H1 (cell line): ENCODE measurements at regions not wholly inside any gene's neighbourhood (a gene's known extent, or its start where the extent isn't known, plus 50 kb on each side); places are given as distances from the start of the nearest gene placed in this dataset.

Experiments used
- CTCF ChIA-PET: fragments of 300-600 bp; sonication (Branson Sonifier 250); formaldehyde crosslinking; loops from one replicate; lab custom pipeline; 2021; ENCODE audit not compliant: partially characterized antibody; lab: Charles Lee
- POLR2A ChIA-PET: fragments of 300-600 bp; sonication (Branson Sonifier 250); formaldehyde crosslinking; loops from one replicate; lab custom pipeline; 2021; ENCODE audit warnings: inconsistent platforms; ENCODE audit not compliant: partially characterized antibody; lab: Charles Lee
- DNase-seq, 2 experiments: peaks; one replicate each; pipeline versions ENCODE4 v3.0.0 to v3.0.0-alpha.2; 2010 to 2022; ENCODE audit warnings: low spot score in 2 of 2, low read depth in 1 of 2, mixed read lengths in 1 of 2
- FAIRE-seq: peaks from 2 replicates; lab custom pipeline; 2011; peaks lifted over from hg19 to GRCh38; lab: Jason Lieb, UNC
- H2AFZ ChIP-seq: 2 replicates; pipeline ENCODE4 v1.8.1; 2012; ENCODE audit warnings: low read length, inconsistent platforms
- H2AK5ac ChIP-seq: 2 replicates; pipeline ENCODE4 v1.6.1; 2013; ENCODE audit warnings: low read depth, low read length
- H2BK120ac ChIP-seq: replicated peaks from 2 replicates; pipeline ENCODE3; 2013; ENCODE audit warnings: low read depth, low read length, inconsistent platforms
- H2BK12ac ChIP-seq: 2 replicates; pipeline ENCODE4 v1.6.1; 2013; ENCODE audit warnings: low read depth, low read length
- H2BK15ac ChIP-seq: 2 replicates; pipeline ENCODE4 v1.6.1; 2013; ENCODE audit warnings: low read length
- H2BK20ac ChIP-seq: 2 replicates; pipeline ENCODE4 v1.6.1; 2013; ENCODE audit warnings: low read length
- H2BK5ac ChIP-seq: 2 replicates; pipeline ENCODE4 v1.6.1; 2013; ENCODE audit warnings: low read depth, low read length
- H3K14ac ChIP-seq: 2 replicates; pipeline ENCODE4 v1.6.1; 2013; ENCODE audit warnings: inconsistent platforms; ENCODE audit not compliant: insufficient read length
- H3K18ac ChIP-seq: 2 replicates; pipeline ENCODE4 v1.6.1; 2013; ENCODE audit warnings: low read length; ENCODE audit errors: extremely low read depth
- H3K23ac ChIP-seq: 2 replicates; pipeline ENCODE4 v1.6.1; 2013; ENCODE audit warnings: inconsistent platforms; ENCODE audit not compliant: insufficient read length
- H3K23me2 ChIP-seq: 2 replicates; pipeline ENCODE4 v1.6.1; 2013; ENCODE audit warnings: low read depth, low read length
- H3K27ac ChIP-seq: 2 replicates; pipeline ENCODE4 v1.6.1; 2011; ENCODE audit warnings: low read depth, low read length, inconsistent platforms
- H3K27me3 ChIP-seq, 4 experiments: replicated peaks in 1 of 4; 1 replicate in 1 of 4; 2 replicates in 3 of 4; pipeline versions ENCODE4 v1.6.1 to v1.8.1; 2011 to 2013; ENCODE audit warnings: low read length in 3 of 4, mild to moderate bottlenecking in 3 of 4, inconsistent platforms in 2 of 4, mixed read lengths in 2 of 4, moderate library complexity in 1 of 4; ENCODE audit not compliant: control insufficient read depth in 3 of 4, insufficient read depth in 3 of 4; ENCODE audit errors: extremely low read depth in 1 of 4
- H3K36me3 ChIP-seq, 4 experiments: 2 replicates each; pipeline versions ENCODE4 v1.6.1 to v1.8.1; 2011 to 2013; ENCODE audit warnings: mild to moderate bottlenecking in 4 of 4, low read length in 3 of 4, moderate library complexity in 2 of 4, control low read depth in 1 of 4, inconsistent platforms in 1 of 4; ENCODE audit not compliant: insufficient read depth in 4 of 4, control insufficient read depth in 2 of 4
- H3K4ac ChIP-seq: replicated peaks from 2 replicates; pipeline ENCODE3; 2013; ENCODE audit warnings: low read length, low read depth, mixed read lengths, inconsistent platforms; ENCODE audit not compliant: insufficient read length
- H3K4me1 ChIP-seq, 4 experiments: replicated peaks in 1 of 4; 1 replicate in 1 of 4; 2 replicates in 3 of 4; pipeline versions ENCODE4 v1.6.1 to v1.8.1; 2011 to 2013; ENCODE audit warnings: low read length in 3 of 4, inconsistent platforms in 2 of 4, mixed read lengths in 1 of 4; ENCODE audit not compliant: insufficient read depth in 4 of 4, control insufficient read depth in 3 of 4
- H3K4me2 ChIP-seq, 2 experiments: 2 replicates each; pipeline versions ENCODE4 v1.6.1 to v1.8.1; 2011 to 2013; ENCODE audit warnings: low read depth in 2 of 2, low read length in 2 of 2, control low read depth in 1 of 2, inconsistent platforms in 1 of 2, mild to moderate bottlenecking in 1 of 2; ENCODE audit not compliant: insufficient read depth in 1 of 2
- H3K4me3 ChIP-seq, 4 experiments: fragments of 200-600, 300-600 bp in 1 of 4; sonication (generic), shearing (Covaris generic), sonication (Bioruptor Twin) in 1 of 4; 2 replicates each; pipeline versions ENCODE4 v1.5.1 to v1.8.1; 2011 to 2016; ENCODE audit warnings: low read length in 4 of 4, low read depth in 3 of 4, control low read depth in 2 of 4, inconsistent platforms in 2 of 4, mild to moderate bottlenecking in 2 of 4, mixed read lengths in 1 of 4, moderate library complexity in 1 of 4; ENCODE audit not compliant: insufficient read depth in 2 of 4; ENCODE audit errors: extremely low read depth in 1 of 4
- H3K56ac ChIP-seq: replicated peaks from 2 replicates; pipeline ENCODE3; 2013; ENCODE audit warnings: low read depth, mild to moderate bottlenecking, mixed read lengths, low read length, inconsistent platforms; ENCODE audit not compliant: insufficient read length
- H3K79me1 ChIP-seq: 2 replicates; pipeline ENCODE4 v1.6.1; 2013; ENCODE audit warnings: low read depth, low read length, control low read depth
- H3K79me2 ChIP-seq, 2 experiments: 2 replicates each; pipeline versions ENCODE4 v1.6.1 to v1.8.1; 2012 to 2013; ENCODE audit warnings: low read length in 2 of 2, mild to moderate bottlenecking in 2 of 2, inconsistent platforms in 1 of 2; ENCODE audit not compliant: insufficient read depth in 2 of 2, control insufficient read depth in 1 of 2
- H3K9ac ChIP-seq, 4 experiments: replicated peaks in 1 of 4; 1 replicate in 1 of 4; 2 replicates in 3 of 4; pipeline versions ENCODE4 v1.6.1 to v1.8.1; 2011 to 2013; ENCODE audit warnings: low read depth in 3 of 4, low read length in 3 of 4, control low read depth in 2 of 4, mild to moderate bottlenecking in 2 of 4, moderate library complexity in 2 of 4, inconsistent platforms in 1 of 4; ENCODE audit errors: extremely low read depth in 1 of 4
- H3K9me3 ChIP-seq, 2 experiments: 2 replicates each; pipeline versions ENCODE4 v1.6.1 to v1.8.1; 2012 to 2013; ENCODE audit warnings: mild to moderate bottlenecking in 2 of 2, moderate library complexity in 2 of 2, control low read depth in 1 of 2, inconsistent platforms in 1 of 2, low read depth in 1 of 2, low read length in 1 of 2, mixed read lengths in 1 of 2; ENCODE audit not compliant: insufficient read depth in 2 of 2
- H4K20me1 ChIP-seq, 2 experiments: replicated peaks in 1 of 2; 2 replicates each; pipeline versions ENCODE3 to v1.8.1; 2011 to 2013; ENCODE audit warnings: inconsistent platforms in 2 of 2, low read length in 2 of 2, mild to moderate bottlenecking in 1 of 2; ENCODE audit not compliant: insufficient read depth in 2 of 2, control insufficient read depth in 1 of 2
- H4K5ac ChIP-seq: 2 replicates; pipeline ENCODE4 v1.6.1; 2013; ENCODE audit warnings: low read length, low read depth, mixed read lengths, inconsistent platforms; ENCODE audit not compliant: insufficient read length
- H4K8ac ChIP-seq: 2 replicates; pipeline ENCODE4 v1.8.0; 2013; ENCODE audit warnings: mild to moderate bottlenecking, moderate library complexity, low read length, inconsistent platforms; ENCODE audit not compliant: insufficient read depth; ENCODE audit errors: extremely low read depth
- H4K91ac ChIP-seq: replicated peaks from 2 replicates; pipeline ENCODE3; 2013; ENCODE audit warnings: low read length, mixed read lengths, inconsistent platforms; ENCODE audit not compliant: insufficient read length
- CEBPB ChIP-seq: IDR thresholded peaks from 2 replicates; pipeline ENCODE4 v1.6.1; 2012; ENCODE audit warnings: low read depth, low read length
- GABPA ChIP-seq: IDR thresholded peaks from 2 replicates; pipeline ENCODE4 v1.6.1; 2011; ENCODE audit warnings: mild to moderate bottlenecking, low read length, moderate library complexity, borderline replicate concordance; ENCODE audit not compliant: insufficient read depth
- HDAC2 ChIP-seq, 2 experiments: fragments of 300-600 bp in 1 of 2; sonication (generic) in 1 of 2; IDR thresholded peaks; 2 replicates each; pipeline ENCODE4 v1.6.1; 2011 to 2012; ENCODE audit warnings: low read depth in 2 of 2, low read length in 2 of 2, mild to moderate bottlenecking in 2 of 2, moderate library complexity in 2 of 2, borderline replicate concordance in 1 of 2, inconsistent platforms in 1 of 2
- WGBS, 2 experiments: shearing (Covaris generic) in 1 of 2; methylation state at CpG; one replicate each; pipeline versions ENCODE4 v1.1.6 to v1.1.7; 2013 to 2015; ENCODE audit warnings: low lambda C conversion rate in 2 of 2, mixed read lengths in 2 of 2, inconsistent platforms in 1 of 2, low coverage in 1 of 2, missing lambda C conversion rate in 1 of 2; ENCODE audit not compliant: insufficient replicate concordance in 2 of 2, insufficient coverage in 1 of 2, insufficient read length in 1 of 2; ENCODE audit errors: extremely low coverage in 1 of 2, missing lambda C conversion rate in 1 of 2; 5-methylcytosine and 5-hydroxymethylcytosine counted together
- TF ChIP-seq, protein P1 (sequence below), 3 experiments: IDR thresholded peaks; 1 replicate in 2 of 3; 2 replicates in 1 of 3; pipeline versions ENCODE4 v1.5.1 to v1.6.1; 2011; ENCODE audit warnings: low read length in 3 of 3, mild to moderate bottlenecking in 3 of 3, inconsistent platforms in 2 of 3, low read depth in 1 of 3, moderate library complexity in 1 of 3; ENCODE audit not compliant: insufficient read depth in 1 of 3; ENCODE audit errors: control extremely low read depth in 1 of 3
- TF ChIP-seq, protein P2 (sequence below): IDR thresholded peaks from 2 replicates; pipeline ENCODE4 v1.6.1; 2011; ENCODE audit warnings: low read length, improper control_type of control experiment

DNA sequence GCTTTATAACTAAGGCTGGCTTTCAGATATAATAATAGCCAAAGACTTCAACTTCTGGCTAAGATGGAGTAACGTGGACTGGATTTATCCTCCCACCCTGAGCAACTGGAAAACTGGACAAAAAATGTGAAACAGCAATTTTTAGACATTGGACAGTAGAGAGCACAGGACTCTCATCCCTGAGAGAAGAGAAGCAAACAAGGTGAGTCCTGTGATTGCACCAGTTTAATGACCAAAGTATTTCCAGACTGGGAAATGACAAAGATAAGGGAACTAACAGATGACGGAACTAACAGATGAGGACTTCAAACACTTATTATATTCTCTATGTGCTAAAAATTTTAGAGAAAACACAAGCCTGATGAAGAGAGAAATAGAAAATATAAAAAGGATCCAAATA lies 175.7 kb upstream of the SLC25A13 start:
- H3K27ac ChIP-seq, result no peak overlapping the region
- H3K18ac ChIP-seq, result no peak overlapping the region
- FAIRE-seq (no peak), DNase-seq (no peak)
- H3K23me2 ChIP-seq, result no peaks in the 10 kb centered on the region
- H2BK12ac ChIP-seq, result no peak overlapping the region
- TF ChIP-seq HDAC2 (IDR thresholded peaks at IDR 0.05; ENCODE audit: borderline replicate concordance in 1 of 2, low read depth in 2 of 2, low read length in 2 of 2) (no peak), CEBPB (no peak), GABPA (no peak)
- TF ChIP-seq, protein P1, sequence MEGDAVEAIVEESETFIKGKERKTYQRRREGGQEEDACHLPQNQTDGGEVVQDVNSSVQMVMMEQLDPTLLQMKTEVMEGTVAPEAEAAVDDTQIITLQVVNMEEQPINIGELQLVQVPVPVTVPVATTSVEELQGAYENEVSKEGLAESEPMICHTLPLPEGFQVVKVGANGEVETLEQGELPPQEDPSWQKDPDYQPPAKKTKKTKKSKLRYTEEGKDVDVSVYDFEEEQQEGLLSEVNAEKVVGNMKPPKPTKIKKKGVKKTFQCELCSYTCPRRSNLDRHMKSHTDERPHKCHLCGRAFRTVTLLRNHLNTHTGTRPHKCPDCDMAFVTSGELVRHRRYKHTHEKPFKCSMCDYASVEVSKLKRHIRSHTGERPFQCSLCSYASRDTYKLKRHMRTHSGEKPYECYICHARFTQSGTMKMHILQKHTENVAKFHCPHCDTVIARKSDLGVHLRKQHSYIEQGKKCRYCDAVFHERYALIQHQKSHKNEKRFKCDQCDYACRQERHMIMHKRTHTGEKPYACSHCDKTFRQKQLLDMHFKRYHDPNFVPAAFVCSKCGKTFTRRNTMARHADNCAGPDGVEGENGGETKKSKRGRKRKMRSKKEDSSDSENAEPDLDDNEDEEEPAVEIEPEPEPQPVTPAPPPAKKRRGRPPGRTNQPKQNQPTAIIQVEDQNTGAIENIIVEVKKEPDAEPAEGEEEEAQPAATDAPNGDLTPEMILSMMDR (IDR thresholded peaks at IDR 0.05; ENCODE audit: control extremely low read depth in 1 of 3, insufficient read depth in 1 of 3, low read depth in 1 of 3, low read length in 3 of 3), result no peak
- TF ChIP-seq, protein P2, sequence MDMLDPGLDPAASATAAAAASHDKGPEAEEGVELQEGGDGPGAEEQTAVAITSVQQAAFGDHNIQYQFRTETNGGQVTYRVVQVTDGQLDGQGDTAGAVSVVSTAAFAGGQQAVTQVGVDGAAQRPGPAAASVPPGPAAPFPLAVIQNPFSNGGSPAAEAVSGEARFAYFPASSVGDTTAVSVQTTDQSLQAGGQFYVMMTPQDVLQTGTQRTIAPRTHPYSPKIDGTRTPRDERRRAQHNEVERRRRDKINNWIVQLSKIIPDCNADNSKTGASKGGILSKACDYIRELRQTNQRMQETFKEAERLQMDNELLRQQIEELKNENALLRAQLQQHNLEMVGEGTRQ, result no peak
- no peaks in the 10 kb centered on the region for H4K20me1 ChIP-seq
- H3K27me3 ChIP-seq, result no peaks in the 10 kb centered on the region
- no peak overlapping the region for H2BK120ac ChIP-seq
- no peak overlapping the region for H3K4me3 ChIP-seq
- no peaks in the 10 kb centered on the region for H3K36me3 ChIP-seq
- no peak overlapping the region for H2BK5ac ChIP-seq
- no peak overlapping the region for H3K4me2 ChIP-seq
- H2BK20ac ChIP-seq, result no peak overlapping the region
- H2BK15ac ChIP-seq, result no peak overlapping the region
- no peak overlapping the region for H3K23ac ChIP-seq
- H3K9me3 ChIP-seq, result no peaks in the 10 kb centered on the region
- 91% methylated on average over 2 of the region's 2 CpGs; no CpG with 5 or more reads in 1 of the 2 experiments for WGBS, 2 experiments
- no peak overlapping the region for H3K56ac ChIP-seq
- ChIA-PET POLR2A (no interaction called here), CTCF (no interaction called here)
- no peaks in the 10 kb centered on the region for H3K79me1 ChIP-seq
- no peak overlapping the region for H3K14ac ChIP-seq
- H4K91ac ChIP-seq, result no peak overlapping the region
- no peak overlapping the region for H2AFZ ChIP-seq
- H3K4ac ChIP-seq, result no peak overlapping the region
- no peak overlapping the region for H3K9ac ChIP-seq
- H4K8ac ChIP-seq, result no peak overlapping the region
- H3K4me1 ChIP-seq, result no peaks in the 10 kb centered on the region
- H2AK5ac ChIP-seq, result no peak overlapping the region
- H4K5ac ChIP-seq, result no peak overlapping the region
- no peaks in the 10 kb centered on the region for H3K79me2 ChIP-seq
